ENCODE measurements at regions not wholly inside any gene's neighbourhood (a gene's known extent, or its start where the extent isn't known, plus 50 kb on each side); places are given as distances from the start of the nearest gene placed in this dataset.

DNA sequence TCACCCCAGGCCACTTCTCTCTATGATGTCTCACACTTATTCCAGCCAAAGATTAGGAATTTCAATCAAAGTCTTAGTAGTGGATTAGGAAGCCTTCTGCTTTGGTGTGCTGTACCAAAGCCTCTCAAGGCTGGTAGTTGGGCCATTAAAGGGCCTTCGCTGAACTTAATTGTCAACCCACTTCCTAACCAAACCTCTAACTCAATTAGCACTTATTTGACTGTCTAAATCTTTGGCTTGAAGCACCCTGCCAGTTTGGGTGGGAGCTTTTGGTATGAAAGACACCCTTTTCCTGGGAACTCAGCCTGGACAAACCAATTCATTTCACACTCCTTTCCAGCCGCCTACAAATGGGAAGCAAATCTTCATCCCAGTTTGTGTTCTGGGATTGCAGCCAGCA lies 81.5 kb downstream of the BMP2 start:
- 20% methylated on average over 2 of the region's 2 CpGs; no CpG with 5 or more reads in 1 of the 2 experiments for WGBS, 2 experiments (ENCODE audit: insufficient coverage in 1 of 2, insufficient read length in 1 of 2)
- peaks cover 49% of the 10 kb centered on the region for H3K4me1 Mint-ChIP-seq
- H3K9me3 ChIP-seq (ENCODE audit: control insufficient read depth, low read length), result no peaks in the 10 kb centered on the region
- H3K9ac ChIP-seq (ENCODE audit: extremely low read depth, low read length, poor library complexity, severe bottlenecking), result no peak overlapping the region
- H3K27ac Mint-ChIP-seq, result peak overlapping the region; percentile 74
- TF ChIP-seq, protein P1, sequence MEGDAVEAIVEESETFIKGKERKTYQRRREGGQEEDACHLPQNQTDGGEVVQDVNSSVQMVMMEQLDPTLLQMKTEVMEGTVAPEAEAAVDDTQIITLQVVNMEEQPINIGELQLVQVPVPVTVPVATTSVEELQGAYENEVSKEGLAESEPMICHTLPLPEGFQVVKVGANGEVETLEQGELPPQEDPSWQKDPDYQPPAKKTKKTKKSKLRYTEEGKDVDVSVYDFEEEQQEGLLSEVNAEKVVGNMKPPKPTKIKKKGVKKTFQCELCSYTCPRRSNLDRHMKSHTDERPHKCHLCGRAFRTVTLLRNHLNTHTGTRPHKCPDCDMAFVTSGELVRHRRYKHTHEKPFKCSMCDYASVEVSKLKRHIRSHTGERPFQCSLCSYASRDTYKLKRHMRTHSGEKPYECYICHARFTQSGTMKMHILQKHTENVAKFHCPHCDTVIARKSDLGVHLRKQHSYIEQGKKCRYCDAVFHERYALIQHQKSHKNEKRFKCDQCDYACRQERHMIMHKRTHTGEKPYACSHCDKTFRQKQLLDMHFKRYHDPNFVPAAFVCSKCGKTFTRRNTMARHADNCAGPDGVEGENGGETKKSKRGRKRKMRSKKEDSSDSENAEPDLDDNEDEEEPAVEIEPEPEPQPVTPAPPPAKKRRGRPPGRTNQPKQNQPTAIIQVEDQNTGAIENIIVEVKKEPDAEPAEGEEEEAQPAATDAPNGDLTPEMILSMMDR (conservative IDR thresholded peaks at IDR 0.05), result no peak
- H3K27ac ChIP-seq (ENCODE audit: low read depth, low read length), result peak overlapping the region; percentile 2
- no peak overlapping the region for H3K4me3 Mint-ChIP-seq
- peaks cover 35% of the 10 kb centered on the region for H3K4me1 ChIP-seq (ENCODE audit: control insufficient read depth, insufficient read depth, low read length)
- H3K9me3 Mint-ChIP-seq, result peaks cover 2% of the 10 kb centered on the region
- H3K36me3 Mint-ChIP-seq (ENCODE audit: low read depth), result no peaks in the 10 kb centered on the region
- H3K27me3 ChIP-seq (ENCODE audit: control insufficient read depth, insufficient read depth, low read length, poor library complexity, severe bottlenecking), result no peaks in the 10 kb centered on the region
- DNase-seq, result peak; percentile 70
- H3K27me3 Mint-ChIP-seq (ENCODE audit: insufficient read depth), result no peaks in the 10 kb centered on the region
- no peaks in the 10 kb centered on the region for H3K36me3 ChIP-seq (ENCODE audit: control insufficient read depth, insufficient read depth, low read length)
- no peak overlapping the region for H3K4me3 ChIP-seq (ENCODE audit: low read length)

DNA sequence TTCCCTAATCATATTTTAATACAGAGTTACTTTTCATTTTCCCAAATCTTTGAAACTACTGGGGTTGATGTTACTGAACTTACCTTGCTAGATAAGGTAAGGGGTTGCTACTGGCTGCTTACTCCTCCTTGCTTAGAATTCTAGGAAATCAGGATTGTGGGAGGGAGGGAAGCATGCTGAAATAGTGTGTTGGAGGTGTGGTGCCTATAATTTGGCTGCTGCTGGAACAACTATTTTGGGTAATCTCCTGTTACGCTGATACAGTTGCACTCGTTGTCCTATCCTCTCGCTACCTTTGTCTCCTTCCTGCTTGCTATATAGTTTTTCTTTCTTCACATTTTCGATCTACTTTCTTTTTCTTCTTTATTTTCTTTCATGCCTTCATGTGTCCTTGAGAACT lies 83.7 kb downstream of the BMP2 start:
- no peak overlapping the region for H3K4me3 Mint-ChIP-seq
- peaks cover 28% of the 10 kb centered on the region for H3K4me1 ChIP-seq (ENCODE audit: control insufficient read depth, insufficient read depth, low read length)
- H3K36me3 Mint-ChIP-seq (ENCODE audit: low read depth), result no peaks in the 10 kb centered on the region
- no peak for DNase-seq
- peaks cover 2% of the 10 kb centered on the region for H3K9me3 Mint-ChIP-seq
- H3K4me1 Mint-ChIP-seq, result peaks cover 51% of the 10 kb centered on the region
- H3K4me3 ChIP-seq (ENCODE audit: low read length), result no peak overlapping the region
- peak overlapping the region; percentile 26 for H3K27ac Mint-ChIP-seq
- H3K36me3 ChIP-seq (ENCODE audit: control insufficient read depth, insufficient read depth, low read length), result no peaks in the 10 kb centered on the region
- WGBS, 2 experiments (ENCODE audit: insufficient coverage in 1 of 2, insufficient read length in 1 of 2), result 86 to 97% methylated on average over 4 of the region's 4 CpGs
- TF ChIP-seq, protein P1 (conservative IDR thresholded peaks at IDR 0.05), result no peak
- H3K27me3 Mint-ChIP-seq (ENCODE audit: insufficient read depth), result peaks cover 3% of the 10 kb centered on the region
- no peak overlapping the region for H3K27ac ChIP-seq (ENCODE audit: low read depth, low read length)
- no peaks in the 10 kb centered on the region for H3K27me3 ChIP-seq (ENCODE audit: control insufficient read depth, insufficient read depth, low read length, poor library complexity, severe bottlenecking)
- H3K9me3 ChIP-seq (ENCODE audit: control insufficient read depth, low read length), result no peaks in the 10 kb centered on the region
- no peak overlapping the region for H3K9ac ChIP-seq (ENCODE audit: extremely low read depth, low read length, poor library complexity, severe bottlenecking)

DNA sequence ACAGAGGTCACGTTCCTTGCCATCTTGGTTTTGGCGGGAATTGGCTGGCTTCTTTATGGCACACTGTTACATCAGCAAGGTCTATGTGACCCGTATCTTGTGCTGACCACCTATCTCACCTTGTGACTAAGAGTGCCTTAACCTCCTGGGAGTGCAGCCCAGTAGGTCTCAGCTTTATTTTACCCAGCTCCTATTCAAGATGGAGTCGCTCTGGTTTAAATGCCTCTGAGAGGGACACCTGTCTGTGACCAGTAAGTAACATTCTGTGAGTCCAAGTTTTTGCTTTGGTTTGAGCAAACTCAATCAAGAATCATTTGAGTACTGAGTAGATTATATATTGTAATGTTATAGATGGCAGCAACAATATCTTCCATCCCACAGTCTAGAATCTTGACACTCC lies 85.0 kb downstream of the BMP2 start:
- Histone ChIP-seq H3K9me3 (ENCODE audit: control insufficient read depth, low read length) (no peaks in the 10 kb centered on the region), H3K9ac (ENCODE audit: extremely low read depth, low read length, poor library complexity, severe bottlenecking) (no peak overlapping the region), H3K27me3 (ENCODE audit: control insufficient read depth, insufficient read depth, low read length, poor library complexity, severe bottlenecking) (no peaks in the 10 kb centered on the region), H3K4me3 (ENCODE audit: low read length) (no peak overlapping the region), H3K27ac (ENCODE audit: low read depth, low read length) (no peak overlapping the region), H3K4me1 (ENCODE audit: control insufficient read depth, insufficient read depth, low read length) (peaks cover 28% of the 10 kb centered on the region), H3K36me3 (ENCODE audit: control insufficient read depth, insufficient read depth, low read length) (no peaks in the 10 kb centered on the region)
- Mint-ChIP-seq H3K36me3 (ENCODE audit: low read depth) (no peaks in the 10 kb centered on the region), H3K4me3 (no peak overlapping the region), H3K9me3 (no peaks in the 10 kb centered on the region), H3K4me1 (peaks cover 44% of the 10 kb centered on the region), H3K27ac (no peak overlapping the region), H3K27me3 (ENCODE audit: insufficient read depth) (peaks cover 7% of the 10 kb centered on the region)
- 93 to 100% methylated on average over 3 to 4 of the region's 4 CpGs for WGBS, 2 experiments (ENCODE audit: insufficient coverage in 1 of 2, insufficient read length in 1 of 2)
- TF ChIP-seq, protein P1 (conservative IDR thresholded peaks at IDR 0.05), result no peak
- no peak for DNase-seq

Measured in endodermal cell (in vitro differentiated cells).